Activated CD4-positive, alpha-beta T cell treated with anti-CD3 and anti-CD28 coated beads for 1 hour (primary cell): ENCODE measurements at regions not wholly inside any gene's neighbourhood (a gene's known extent, or its start where the extent isn't known, plus 50 kb on each side); places are given as distances from the start of the nearest gene placed in this dataset.

Experiments used
- DNase-seq: peaks from one replicate; pipeline ENCODE4 v3.0.0-alpha.2; 2020

DNA sequence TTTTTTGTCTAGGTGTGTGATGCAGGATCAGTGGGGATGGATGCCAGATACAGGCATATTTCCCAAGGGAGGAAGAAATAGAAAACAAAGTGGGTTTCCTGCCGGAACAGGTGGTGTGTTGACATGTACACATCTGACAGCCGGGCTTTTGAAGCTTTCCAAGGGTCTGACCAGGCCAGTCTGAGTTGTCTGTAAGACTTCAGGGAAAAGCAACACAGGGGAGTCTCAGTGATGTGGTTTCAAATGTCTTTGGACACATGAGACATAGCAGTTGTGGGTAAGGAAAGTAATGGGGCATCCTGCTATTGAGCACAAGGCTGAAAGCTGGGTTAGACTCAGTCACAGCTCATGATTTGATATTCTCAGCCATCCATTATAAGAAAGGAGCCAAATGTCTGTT lies 274.9 kb downstream of the PIK3R1 start:
- no peak for DNase-seq

DNA sequence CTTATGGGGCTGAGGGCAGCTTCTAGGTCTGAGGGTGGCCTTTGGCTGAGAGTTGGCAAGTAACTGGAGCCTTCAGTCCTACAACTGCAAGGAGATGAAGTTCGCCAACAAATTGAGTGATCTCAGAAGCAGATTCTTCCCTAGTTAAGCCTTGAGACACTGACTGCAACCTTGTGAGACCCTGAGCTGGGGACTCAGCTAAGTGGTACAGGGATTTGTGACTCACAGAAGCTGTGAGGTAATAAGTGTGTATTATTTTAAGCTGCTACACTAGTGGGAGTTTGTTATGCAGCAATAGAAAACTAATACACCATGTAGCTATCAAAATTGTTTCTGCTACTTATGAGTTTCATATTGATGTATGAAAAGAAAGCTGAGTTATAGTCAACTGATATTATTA lies 279.2 kb downstream of the PIK3R1 start:
- no peak for DNase-seq

DNA sequence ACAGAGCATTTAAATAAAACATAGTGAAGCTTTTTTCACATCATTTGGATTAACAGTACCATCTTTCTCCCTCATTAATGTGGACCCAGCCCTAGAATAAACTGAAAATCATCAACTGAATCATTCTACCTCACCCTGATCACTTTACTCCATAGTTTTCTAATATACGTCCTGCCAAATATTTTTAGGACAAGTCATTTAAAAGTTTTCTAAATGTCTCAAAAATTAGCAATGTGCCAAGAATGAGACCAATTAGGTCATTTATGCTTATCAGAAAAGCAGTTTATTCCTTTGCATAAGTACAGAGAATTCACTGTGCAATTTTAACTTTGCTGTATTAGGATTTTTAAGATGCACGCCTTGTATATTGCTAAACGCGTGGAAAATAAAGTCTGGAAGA lies 284.4 kb downstream of the PIK3R1 start:
- DNase-seq: no peak

DNA sequence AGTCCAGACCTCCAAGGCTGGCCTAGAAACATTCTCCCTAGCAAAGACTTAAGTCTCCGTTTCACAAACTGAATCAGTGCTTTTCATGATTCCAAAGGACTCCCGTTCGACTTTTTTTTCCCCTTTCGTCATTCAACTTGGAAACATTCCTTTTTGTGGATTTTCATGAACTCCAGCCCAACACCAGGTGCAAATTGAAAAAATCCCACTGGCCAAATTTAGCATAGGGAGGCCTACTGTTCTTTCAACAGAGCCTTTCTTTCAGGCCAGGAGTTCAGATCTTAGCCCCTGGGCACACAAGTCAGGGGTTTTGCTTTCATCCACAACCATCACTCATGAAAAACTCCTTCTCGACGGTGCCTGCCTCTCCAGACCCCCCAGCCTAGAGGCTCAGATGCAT lies 285.3 kb downstream of the PIK3R1 start:
- no peak for DNase-seq

DNA sequence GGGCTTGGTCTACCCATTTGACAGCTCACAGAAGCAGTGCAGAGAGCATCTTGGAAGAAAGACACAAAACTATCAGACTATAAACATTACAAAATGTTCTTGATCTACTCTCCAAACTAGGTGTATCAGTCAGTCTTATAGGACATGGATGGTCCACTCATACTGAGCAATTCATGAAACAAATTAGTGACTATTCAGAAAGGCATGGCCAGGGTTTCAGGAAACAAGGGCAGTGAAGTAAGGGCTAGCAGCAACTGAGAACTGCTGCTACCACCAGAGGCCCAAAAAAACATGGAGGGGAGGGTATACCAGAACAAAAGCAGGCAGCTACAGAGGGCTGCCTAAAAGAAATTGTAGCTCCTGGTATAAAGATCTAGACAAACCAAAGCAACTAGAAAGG lies 287.0 kb downstream of the PIK3R1 start:
- DNase-seq: no peak

DNA sequence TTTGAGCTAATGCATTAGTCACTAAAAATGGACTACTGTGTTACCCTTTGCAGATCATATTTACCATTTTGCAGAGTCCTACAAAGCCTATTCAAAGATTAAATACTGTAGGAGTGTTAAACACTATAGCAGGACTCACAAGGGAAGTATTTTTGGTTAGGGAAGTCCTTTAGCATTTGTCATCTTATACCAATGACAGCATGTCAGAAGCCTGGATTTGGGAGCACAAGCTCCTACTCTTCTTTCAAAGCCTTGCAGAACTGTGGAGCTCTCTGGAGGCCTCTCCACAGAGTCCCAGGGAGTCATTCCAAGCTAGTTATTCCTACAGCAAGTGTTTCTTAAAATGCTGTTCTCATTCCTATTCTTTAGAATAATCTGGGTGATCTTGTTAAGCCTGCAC lies 288.8 kb downstream of the PIK3R1 start:
- DNase-seq: no peak

DNA sequence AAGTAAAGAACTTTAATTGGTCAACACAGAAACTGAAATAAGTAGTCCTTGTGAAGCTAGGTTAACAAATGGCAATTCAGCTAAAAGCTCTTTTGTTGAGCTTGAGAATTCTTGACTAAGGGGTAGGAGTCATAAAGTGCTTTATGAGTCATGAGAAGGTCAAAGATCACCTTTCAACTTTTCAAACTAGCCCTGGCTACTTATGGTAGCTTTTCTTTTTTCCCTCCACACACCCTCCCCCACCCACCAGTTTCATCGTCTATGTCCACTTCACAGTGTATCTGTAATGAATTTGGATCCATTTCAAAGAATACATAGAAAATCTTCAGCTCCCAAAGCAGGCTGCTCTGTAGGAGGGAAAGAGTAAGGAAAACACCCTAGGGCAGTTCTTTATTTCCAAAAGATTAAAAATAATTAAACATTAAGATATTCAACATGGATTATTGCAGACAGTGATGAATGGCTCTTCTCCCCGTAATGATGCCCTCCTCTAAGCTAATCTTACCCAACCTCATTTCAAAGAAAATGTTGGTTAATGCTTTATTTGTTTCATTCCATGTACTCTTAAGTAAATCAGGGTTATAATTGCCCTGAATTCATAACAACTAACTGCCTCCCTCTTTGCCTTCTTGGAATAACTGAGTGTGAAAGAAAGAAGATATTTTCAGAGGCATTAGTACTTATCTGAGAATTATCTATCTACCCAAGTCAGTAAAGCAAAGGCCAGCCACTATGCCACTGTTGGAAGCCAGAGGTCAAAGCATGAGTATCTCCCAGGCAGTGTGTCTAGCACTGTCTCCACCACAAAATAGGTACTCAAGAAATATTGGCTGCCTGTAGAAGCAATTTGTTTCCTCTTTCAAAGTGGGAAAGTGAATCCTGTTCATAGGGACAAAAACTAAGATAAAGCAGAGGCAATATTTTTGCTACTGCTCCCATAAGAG lies 290.6 kb downstream of the PIK3R1 start:
- no peak for DNase-seq

DNA sequence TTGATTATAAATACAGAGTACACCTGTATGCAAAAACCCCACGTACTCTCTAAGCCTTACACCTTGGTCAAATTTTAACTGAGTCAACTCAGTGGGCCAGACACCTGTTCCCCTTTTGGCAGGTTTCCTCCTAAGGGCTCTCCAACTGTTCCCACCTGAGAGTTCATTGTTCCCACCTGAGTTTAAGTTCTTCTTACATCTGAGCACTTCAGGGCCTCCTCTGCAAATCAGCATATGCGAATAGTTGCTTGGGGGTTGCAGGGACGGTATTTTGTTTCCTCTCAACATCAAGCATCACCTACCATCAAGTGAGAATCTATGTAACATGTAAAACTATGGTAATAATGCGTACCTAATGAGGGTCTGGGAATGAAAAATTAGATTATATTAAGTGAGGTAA lies 300.0 kb downstream of the PIK3R1 start:
- DNase-seq: no peak

DNA sequence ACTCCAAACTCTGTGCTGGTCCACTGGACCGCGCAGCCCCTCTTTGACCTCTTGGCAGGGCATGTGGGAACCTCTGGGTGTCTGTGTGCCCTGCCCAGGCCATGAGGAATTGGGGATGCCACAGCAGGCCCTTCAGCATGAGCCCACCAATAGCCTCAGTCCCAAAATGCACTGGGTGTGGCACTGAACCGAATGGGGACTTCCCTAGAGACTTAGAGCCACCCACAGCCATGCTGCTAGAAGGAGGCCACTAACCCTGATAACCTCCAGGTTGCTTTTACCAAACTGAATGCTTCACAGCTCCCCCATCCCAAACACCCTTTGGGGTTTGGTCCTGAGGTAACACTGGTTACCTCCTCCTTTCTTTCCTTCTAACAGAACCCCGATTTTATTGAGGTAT lies 302.7 kb downstream of the PIK3R1 start:
- no peak for DNase-seq

DNA sequence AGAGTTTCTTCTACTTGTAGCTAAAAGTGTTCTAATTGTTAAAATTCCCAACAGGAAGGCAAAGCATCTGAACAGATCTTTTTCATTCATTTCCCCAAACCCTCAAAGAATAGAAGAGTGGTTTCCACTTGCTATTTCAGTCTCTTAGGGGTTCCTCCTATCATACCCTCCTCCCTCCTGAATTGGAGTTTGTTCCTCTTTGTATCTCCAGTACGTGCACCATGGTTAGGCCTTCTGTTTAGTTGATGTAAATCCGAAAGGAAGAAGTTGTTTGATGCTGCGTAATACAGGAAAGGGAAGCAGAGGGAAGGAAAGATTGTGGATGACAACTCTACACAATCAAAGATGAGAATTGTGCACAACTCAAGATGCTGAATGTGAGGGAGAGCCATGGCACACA lies 303.6 kb downstream of the PIK3R1 start:
- DNase-seq: no peak

DNA sequence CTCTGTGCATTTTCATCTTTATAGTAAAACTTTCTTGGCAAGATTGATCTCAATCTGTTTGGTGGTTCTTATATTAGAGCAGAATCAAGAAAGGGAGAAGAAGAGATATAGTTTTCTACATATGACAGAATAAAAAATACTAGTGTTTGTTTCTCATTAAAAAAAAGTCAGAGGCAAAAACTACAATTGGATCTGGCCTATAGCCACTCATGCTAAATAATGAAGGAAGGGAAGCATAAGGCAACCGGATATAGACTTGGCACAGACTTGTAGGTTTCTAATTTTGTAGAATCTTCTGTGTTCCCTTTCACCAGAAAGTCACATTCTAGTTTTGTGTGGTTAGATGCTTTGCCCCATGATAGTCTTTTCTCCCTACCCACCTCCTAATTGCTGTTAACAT lies 306.2 kb downstream of the PIK3R1 start:
- no peak for DNase-seq

DNA sequence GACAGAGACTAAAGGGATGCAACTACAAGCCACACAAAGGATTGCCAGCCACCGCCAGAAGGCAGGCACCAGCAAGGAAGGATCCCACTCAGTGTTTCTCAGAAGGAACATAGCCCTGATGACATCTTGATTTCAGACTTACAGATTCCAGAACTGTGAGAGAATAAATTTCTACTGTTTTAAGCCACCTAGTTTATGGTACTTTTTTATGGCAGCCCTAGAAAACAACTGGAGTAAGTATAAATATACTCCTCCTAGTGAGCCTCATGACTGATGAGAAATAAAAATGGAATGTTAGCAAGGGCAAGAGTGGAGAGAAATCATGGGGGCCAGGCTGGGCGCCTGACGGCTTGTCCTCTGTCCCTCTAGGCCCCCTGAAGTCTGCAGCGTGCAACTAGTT lies 307.3 kb downstream of the PIK3R1 start:
- no peak for DNase-seq

DNA sequence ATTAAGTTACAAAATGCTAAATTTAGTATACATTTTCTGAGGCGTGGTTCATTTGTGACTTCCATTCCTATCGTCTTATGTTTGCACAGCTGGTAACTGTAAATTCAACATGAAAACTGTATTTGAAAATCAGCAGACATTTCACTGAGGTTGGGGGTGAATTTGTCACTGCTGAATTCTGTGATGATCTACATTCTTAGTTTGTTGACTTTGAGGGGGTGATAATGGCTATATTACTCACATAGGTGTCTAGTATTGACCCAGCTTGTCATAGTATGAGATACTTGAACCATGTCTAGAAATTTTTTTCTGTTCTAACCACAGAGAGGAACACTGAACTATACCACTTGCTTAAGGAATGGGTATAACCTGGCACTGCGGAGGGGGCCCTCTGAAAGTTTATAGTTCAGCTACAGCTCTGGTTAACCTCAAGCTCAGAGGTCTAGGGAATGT lies 313.3 kb downstream of the PIK3R1 start:
- no peak for DNase-seq

DNA sequence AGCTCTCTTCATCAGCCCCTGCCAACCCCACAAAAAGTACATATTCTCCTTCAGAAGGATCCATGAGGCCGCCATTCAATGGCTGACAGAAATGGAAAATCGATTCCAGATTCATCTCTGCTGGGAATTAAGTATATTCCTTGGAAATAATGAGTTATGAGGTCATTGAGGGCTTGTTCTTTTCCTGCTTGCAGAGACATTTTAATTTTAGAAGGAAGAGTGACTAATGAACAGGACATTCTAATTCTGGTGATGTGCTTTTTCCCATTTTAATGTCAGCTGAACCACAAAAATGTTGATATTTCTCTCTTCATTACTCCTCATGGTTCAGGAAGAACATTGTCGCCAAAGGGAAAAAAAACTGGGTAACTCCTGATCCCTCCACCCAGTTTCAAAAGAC lies 314.0 kb downstream of the PIK3R1 start:
- no peak for DNase-seq

DNA sequence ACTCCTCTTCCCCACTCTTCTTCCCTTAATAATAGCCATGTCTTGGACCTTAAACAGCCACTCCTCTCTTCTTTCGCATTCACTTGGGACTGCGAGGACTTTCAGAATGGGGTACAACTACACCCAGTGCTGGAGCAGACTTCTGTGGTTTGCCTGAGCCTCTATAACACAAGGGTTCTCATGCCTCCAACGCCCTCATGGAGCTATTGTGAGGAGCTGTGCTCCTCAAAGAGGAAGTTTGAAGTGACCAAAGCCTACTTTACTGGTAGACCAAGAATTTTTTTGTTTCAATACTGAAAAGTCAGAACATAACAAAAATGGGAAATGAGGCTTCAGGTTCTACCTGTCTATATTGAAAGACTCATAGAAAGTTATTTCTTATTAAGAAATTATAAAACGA lies 316.4 kb downstream of the PIK3R1 start:
- DNase-seq: no peak

DNA sequence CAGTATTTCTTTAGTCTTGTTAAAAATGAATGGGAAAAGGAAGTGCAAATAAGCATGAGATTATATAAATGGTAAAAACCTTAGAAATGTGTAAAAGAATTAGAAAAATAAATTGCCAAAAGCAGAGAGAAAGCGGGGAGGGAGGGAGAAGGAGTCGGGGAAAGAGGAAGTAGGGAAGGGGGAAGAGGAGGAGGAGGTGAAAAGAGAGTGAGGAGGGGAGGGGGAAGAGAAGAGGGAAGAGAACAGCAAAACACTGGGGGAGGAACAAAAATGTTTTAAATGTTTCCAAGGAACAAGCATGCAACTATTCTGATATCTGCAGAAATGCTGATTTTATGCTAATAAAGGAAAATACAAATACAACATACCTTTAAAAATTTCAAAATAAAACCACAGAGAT lies 317.5 kb downstream of the PIK3R1 start:
- no peak for DNase-seq

DNA sequence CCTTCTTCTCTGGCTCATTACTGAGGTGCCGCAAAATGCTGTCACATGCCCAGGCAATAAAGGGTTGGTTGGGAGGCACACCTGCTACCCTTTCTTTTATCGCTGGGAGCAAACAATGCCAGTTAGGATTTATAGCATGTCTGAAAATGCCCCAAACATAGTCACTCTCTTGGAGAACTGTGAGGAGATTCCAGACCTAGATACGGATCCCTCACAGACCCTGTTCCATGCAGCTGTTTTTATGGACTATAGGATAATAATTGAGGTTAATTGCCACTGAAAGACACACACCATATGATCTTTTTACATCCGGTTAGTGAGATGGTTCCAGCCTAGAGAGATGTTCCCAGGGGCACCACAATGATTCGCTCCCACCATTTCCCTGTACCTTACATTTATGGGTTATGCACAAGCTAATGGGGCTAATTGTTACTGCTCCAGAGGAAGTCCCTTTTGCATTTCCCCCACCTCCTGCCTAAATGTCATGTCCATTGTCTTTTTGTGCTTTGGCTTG lies 318.1 kb downstream of the PIK3R1 start:
- DNase-seq: no peak

DNA sequence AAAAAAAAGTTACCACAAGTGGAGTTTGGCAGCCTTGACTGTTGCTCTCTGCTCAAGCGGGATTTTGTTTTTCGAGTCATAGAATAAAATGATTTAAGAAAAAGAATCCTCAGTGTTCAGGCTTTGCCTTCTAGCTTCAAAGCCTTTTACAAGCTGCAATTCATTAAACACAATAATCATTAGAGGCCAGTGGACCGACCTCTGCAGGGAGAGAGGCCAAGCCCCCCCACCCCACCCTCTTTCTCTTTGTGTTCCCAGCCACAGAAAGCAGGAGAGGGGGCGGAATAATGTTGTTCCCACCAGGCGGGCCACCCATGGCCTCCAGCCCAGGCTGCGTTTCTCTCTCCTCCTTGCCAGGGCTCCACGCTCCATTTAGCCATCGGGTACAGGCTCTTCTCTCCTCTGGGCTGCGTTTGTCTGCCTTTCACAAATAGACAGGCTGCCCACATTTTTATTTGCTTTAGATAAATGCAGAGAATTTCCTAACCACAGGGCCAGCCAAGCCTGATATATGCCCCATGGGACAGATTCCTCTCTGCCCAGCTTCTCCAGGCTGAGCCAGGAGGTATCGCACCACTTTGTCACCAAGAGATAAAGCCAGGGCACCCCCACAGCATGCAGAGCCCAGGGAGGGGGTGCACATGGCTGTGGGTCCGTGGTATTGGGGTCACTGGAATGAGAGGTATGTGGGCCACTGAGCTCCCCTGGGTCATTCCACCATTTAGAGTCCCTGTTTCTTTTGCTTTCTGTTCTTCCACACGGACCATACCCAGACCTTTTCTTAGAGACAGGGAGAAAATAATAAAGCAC lies 318.8 kb downstream of the PIK3R1 start:
- no peak for DNase-seq

DNA sequence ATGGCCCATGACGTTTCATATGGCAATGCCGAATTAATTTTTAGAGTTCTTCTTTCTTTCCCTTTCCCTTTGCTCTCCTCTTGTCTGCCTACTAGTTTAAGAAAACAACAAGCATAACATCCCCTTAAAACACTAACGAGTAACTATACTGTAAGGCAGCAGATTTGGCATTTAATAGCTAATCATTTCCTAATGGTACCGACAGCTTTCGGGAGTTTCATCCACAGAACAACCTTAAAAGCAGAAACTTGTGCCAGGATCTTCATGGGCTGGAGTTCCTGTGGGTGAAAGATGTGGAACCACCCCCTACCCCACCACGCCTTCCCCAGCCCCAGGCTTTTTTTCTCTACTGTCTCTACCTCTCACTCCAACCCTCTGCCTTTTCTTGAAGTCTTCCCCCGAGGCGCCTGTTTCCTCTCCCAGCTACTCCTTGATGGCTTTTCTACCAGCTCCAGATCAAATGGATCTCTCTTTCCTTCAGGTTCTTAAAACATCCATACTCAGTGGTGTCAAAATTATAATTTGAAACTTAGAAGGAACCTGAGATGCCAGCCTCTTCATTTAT lies 319.5 kb downstream of the PIK3R1 start:
- DNase-seq: no peak

DNA sequence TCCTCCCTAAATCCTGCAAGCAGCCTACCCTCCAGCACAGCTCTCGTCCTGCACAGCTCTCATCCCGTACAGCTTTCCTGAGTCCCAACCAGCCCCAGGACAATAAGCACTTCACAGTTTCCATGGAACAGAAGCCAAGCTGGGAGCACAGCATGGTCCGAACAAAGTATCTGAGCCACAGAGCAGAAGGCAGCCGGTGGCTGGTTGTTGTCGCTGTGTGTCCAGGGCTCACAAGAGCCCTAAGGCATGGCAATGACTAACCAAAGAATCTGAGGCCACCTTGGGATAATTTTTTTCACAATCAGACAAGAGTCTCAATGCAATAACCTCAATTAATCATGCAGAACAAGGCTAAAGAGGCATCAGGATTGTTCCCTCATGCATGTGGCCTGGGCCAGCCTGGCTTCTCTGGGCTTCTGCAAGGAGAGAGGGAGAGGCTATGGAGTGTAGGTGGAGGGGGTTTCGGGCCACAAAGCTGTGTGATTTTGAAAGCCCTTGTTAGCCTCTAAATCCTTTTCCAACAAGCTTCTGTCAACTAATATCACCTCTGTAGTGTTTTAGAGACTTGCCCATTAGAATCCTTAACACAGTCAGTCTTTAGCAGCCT lies 323.4 kb downstream of the PIK3R1 start:
- no peak for DNase-seq

DNA sequence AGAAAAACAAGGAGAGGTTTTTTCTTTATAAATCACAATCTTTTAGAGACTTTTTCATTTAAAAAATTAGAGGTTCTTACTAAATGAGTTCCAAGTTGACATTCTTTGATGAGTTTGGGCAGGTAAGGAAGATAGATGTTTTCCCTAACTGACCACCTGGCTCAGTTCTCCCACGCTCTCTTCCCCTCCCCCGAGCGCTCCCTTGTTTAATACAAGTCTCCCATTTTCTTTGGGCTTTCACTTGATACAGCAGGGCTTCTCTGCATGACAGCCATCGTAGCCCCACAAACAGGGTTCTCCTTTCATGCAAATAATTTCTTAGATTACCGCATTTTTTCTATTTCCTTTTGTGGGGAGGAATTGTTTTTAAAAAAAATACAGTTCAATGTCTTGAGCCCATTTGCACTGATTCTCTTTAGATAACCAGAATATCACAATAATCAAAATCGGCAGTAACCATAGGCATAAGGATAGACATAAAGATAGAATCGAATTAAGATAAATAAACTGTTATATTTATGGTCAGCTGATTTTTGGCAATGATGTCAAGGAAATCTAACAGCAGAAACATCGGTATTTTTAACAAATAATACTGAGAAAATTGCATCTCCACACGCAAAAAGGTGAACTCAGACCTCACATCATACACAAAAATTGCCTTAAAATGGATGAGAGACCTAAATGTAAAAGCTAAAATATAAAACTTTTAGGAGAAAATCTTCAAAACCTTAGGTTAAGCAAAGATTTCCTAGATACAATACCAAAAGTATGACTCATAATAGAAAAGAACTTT lies 325.4 kb downstream of the PIK3R1 start:
- DNase-seq: no peak

DNA sequence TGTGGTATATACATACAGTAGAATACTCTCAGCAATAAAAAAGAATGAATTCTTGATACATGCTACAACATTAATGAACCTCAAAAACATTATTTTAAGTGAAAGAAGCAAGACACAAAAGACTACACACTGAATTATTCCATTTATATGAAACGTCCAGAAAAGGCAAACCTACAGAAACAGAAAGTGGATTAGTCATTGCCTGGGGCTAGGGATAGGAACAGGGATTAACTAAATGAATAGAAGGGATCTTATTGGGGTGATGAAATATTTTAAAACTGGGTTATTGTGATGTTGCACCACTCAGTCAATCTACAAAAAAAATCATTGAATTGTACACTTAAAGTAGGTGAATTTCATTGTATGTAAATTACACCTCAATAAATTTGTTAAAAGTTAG lies 326.7 kb downstream of the PIK3R1 start:
- DNase-seq: no peak
